ENCODE measurements at regions not wholly inside any gene's neighbourhood (a gene's known extent, or its start where the extent isn't known, plus 50 kb on each side); places are given as distances from the start of the nearest gene placed in this dataset.
A peak's percentile ranks its signal among the peaks of the same experiment; 100 is the strongest.

GRCh38 chr18:39872651-39873050 is 2082.4 kb upstream of the PIK3C3 start:
- DNase-seq, result peak in 3 of 5 donors; percentile 9 to 83 (median 62)

GRCh38 chr18:39871961-39872360 is 2083.1 kb upstream of the PIK3C3 start:
- Histone ChIP-seq H3K4me1 (ENCODE audit: control insufficient read depth in 2 of 3, insufficient read depth in 2 of 3, low read depth in 1 of 3, low read length in 3 of 3) (no peaks in the 10 kb centered on the region), H3K9me3 (ENCODE audit: control insufficient read depth in 2 of 3, insufficient read depth in 1 of 3, low read length in 3 of 3) (no peaks in the 10 kb centered on the region), H3K27ac (ENCODE audit: low read depth in 2 of 2, low read length in 2 of 2) (no peak overlapping the region), H3K27me3 (ENCODE audit: control insufficient read depth, insufficient read depth, low read length) (no peaks in the 10 kb centered on the region), H3K36me3 (ENCODE audit: control insufficient read depth in 2 of 3, insufficient read depth in 3 of 3, low read length in 3 of 3) (no peaks in the 10 kb centered on the region), H3K9ac (ENCODE audit: low read length in 3 of 3) (no peak overlapping the region), H3K4me3 (ENCODE audit: low read length in 3 of 3) (no peak overlapping the region)
- TF ChIP-seq, protein P1, sequence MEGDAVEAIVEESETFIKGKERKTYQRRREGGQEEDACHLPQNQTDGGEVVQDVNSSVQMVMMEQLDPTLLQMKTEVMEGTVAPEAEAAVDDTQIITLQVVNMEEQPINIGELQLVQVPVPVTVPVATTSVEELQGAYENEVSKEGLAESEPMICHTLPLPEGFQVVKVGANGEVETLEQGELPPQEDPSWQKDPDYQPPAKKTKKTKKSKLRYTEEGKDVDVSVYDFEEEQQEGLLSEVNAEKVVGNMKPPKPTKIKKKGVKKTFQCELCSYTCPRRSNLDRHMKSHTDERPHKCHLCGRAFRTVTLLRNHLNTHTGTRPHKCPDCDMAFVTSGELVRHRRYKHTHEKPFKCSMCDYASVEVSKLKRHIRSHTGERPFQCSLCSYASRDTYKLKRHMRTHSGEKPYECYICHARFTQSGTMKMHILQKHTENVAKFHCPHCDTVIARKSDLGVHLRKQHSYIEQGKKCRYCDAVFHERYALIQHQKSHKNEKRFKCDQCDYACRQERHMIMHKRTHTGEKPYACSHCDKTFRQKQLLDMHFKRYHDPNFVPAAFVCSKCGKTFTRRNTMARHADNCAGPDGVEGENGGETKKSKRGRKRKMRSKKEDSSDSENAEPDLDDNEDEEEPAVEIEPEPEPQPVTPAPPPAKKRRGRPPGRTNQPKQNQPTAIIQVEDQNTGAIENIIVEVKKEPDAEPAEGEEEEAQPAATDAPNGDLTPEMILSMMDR (IDR thresholded peaks at IDR 0.05; ENCODE audit: borderline replicate concordance, extremely low read depth, insufficient read depth), result no peak
- DNase-seq, result peak in 2 of 5 donors; percentile 32 to 43
- intact Hi-C loops (cut with DNase I), result no loop called here
- no peak for FAIRE-seq

More at GRCh38 chr18:39872651-39873050, 2082.4 kb upstream of the PIK3C3 start:
- H3K4me3 ChIP-seq (ENCODE audit: low read length in 3 of 3), result no peak overlapping the region
- no peak overlapping the region for H3K9ac ChIP-seq (ENCODE audit: low read length in 3 of 3)
- no peaks in the 10 kb centered on the region for H3K9me3 ChIP-seq (ENCODE audit: control insufficient read depth in 2 of 3, insufficient read depth in 1 of 3, low read length in 3 of 3)
- no peak overlapping the region for H3K27ac ChIP-seq (ENCODE audit: low read depth in 2 of 2, low read length in 2 of 2)
- intact Hi-C loops (cut with DNase I), result no loop called here
- TF ChIP-seq, protein P1 (IDR thresholded peaks at IDR 0.05; ENCODE audit: borderline replicate concordance, extremely low read depth, insufficient read depth), result no peak
- FAIRE-seq, result no peak
- H3K36me3 ChIP-seq (ENCODE audit: control insufficient read depth in 2 of 3, insufficient read depth in 3 of 3, low read length in 3 of 3), result no peaks in the 10 kb centered on the region
- H3K4me1 ChIP-seq (ENCODE audit: control insufficient read depth in 2 of 3, insufficient read depth in 2 of 3, low read depth in 1 of 3, low read length in 3 of 3), result no peaks in the 10 kb centered on the region
- H3K27me3 ChIP-seq (ENCODE audit: control insufficient read depth, insufficient read depth, low read length), result no peaks in the 10 kb centered on the region

DNA sequence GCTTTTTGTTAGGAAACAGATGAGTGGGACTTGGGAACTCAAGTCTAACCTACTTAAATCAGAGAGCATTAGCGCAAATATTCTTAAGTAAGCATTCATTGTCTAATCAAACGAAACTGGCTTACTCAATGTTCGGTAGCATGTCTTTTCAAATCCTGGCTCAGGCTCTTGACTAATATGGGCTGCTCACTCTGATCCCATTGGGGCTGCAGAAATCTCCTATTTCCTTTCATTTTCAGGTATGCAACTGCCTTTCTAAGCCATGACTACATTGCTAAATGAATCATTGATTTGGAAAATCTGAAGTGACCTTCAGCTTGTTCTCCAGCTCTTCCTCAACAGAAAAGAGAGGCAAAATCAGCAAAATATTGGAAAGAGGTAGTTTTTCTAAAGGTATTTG is 2084.4 kb upstream of the PIK3C3 start:
- no peak overlapping the region for H3K4me3 ChIP-seq (ENCODE audit: low read length in 3 of 3)
- no peaks in the 10 kb centered on the region for H3K4me1 ChIP-seq (ENCODE audit: control insufficient read depth in 2 of 3, insufficient read depth in 2 of 3, low read depth in 1 of 3, low read length in 3 of 3)
- H3K9me3 ChIP-seq (ENCODE audit: control insufficient read depth in 2 of 3, insufficient read depth in 1 of 3, low read length in 3 of 3), result no peaks in the 10 kb centered on the region
- TF ChIP-seq, protein P1 (IDR thresholded peaks at IDR 0.05; ENCODE audit: borderline replicate concordance, extremely low read depth, insufficient read depth), result no peak
- H3K9ac ChIP-seq (ENCODE audit: low read length in 3 of 3), result no peak overlapping the region
- FAIRE-seq (no peak), DNase-seq (no peak)
- intact Hi-C loops (cut with DNase I), result no loop called here
- no peak overlapping the region for H3K27ac ChIP-seq (ENCODE audit: low read depth in 2 of 2, low read length in 2 of 2)
- H3K27me3 ChIP-seq (ENCODE audit: control insufficient read depth, insufficient read depth, low read length), result no peaks in the 10 kb centered on the region
- H3K36me3 ChIP-seq (ENCODE audit: control insufficient read depth in 2 of 3, insufficient read depth in 3 of 3, low read length in 3 of 3), result no peaks in the 10 kb centered on the region

DNA sequence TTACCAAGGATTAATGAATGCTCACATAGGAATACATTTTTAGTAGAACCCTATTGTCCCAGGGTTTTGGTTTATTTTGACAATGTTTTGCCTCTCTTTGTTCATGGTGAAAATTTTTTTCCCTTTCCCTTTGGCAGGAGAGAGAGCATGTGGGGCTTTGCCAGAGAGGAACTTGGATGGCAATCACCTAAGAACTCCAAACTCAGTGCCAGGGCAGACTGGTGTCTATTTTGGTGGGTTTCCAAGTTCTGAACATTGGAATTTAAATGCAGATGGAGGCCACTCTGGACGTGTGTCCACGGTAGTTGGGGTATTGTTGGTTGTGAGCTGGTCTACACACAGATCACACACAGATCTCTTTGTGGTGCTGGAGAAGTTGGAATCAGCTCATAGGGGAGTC is 2091.1 kb upstream of the PIK3C3 start:
- Histone ChIP-seq H3K27ac (ENCODE audit: low read depth in 2 of 2, low read length in 2 of 2) (no peak overlapping the region), H3K36me3 (ENCODE audit: control insufficient read depth in 2 of 3, insufficient read depth in 3 of 3, low read length in 3 of 3) (no peaks in the 10 kb centered on the region), H3K4me1 (ENCODE audit: control insufficient read depth in 2 of 3, insufficient read depth in 2 of 3, low read depth in 1 of 3, low read length in 3 of 3) (no peaks in the 10 kb centered on the region), H3K4me3 (ENCODE audit: low read length in 3 of 3) (no peak overlapping the region), H3K9ac (ENCODE audit: low read length in 3 of 3) (no peak overlapping the region), H3K9me3 (ENCODE audit: control insufficient read depth in 2 of 3, insufficient read depth in 1 of 3, low read length in 3 of 3) (no peaks in the 10 kb centered on the region), H3K27me3 (ENCODE audit: control insufficient read depth, insufficient read depth, low read length) (no peaks in the 10 kb centered on the region)
- FAIRE-seq, result no peak
- no peak for DNase-seq
- TF ChIP-seq, protein P1 (IDR thresholded peaks at IDR 0.05; ENCODE audit: borderline replicate concordance, extremely low read depth, insufficient read depth), result no peak
- intact Hi-C loops (cut with DNase I), result no loop called here
